GM23338 (cell line): ENCODE measurements at regions not wholly inside any gene's neighbourhood (a gene's known extent, or its start where the extent isn't known, plus 50 kb on each side); places are given as distances from the start of the nearest gene placed in this dataset.

Experiments used
- ATAC-seq: fragments of 200-7000 bp; cut with Tn5 transposase; 3 replicates; pipeline ENCODE4 v1.9.1; 2020
- DNase-seq: peaks from one replicate; pipeline ENCODE4 v3.0.0-alpha.2; 2015; ENCODE audit warnings: low spot score
- H2AFZ ChIP-seq: fragments of 200-600 bp; sonication (generic); 2 replicates; pipeline ENCODE4 v1.8.0; 2016; ENCODE audit warnings: antibody characterized with exemption, mild to moderate bottlenecking, moderate library complexity
- H3F3A ChIP-seq: fragments of 200-600 bp; sonication (generic); replicated peaks from 2 replicates; pipeline ENCODE4 v1.8.0; 2017; ENCODE audit warnings: antibody characterized with exemption, mixed run types, low read depth
- H3K27ac ChIP-seq: fragments of 200-600 bp; sonication (generic); 2 replicates; pipeline ENCODE4 v1.6.1; 2016; ENCODE audit warnings: low read depth
- H3K27me3 ChIP-seq: fragments of 200-600 bp; sonication (generic); 2 replicates; pipeline ENCODE4 v1.8.0; 2016; ENCODE audit warnings: mild to moderate bottlenecking, mixed run types, moderate library complexity; ENCODE audit not compliant: insufficient read depth
- H3K36me3 ChIP-seq: fragments of 200-600 bp; sonication (generic); 2 replicates; pipeline ENCODE4 v1.8.0; 2016; ENCODE audit warnings: mild to moderate bottlenecking; ENCODE audit not compliant: insufficient read depth
- H3K4me1 ChIP-seq: fragments of 200-600 bp; sonication (generic); 2 replicates; pipeline ENCODE4 v1.8.0; 2016; ENCODE audit warnings: mild to moderate bottlenecking, moderate library complexity; ENCODE audit not compliant: insufficient read depth
- H3K4me2 ChIP-seq: fragments of 200-600 bp; sonication (generic); 2 replicates; pipeline ENCODE4 v1.7.1; 2017; ENCODE audit warnings: mixed run types
- H3K4me3 ChIP-seq: fragments of 200-600 bp; sonication (generic); 2 replicates; pipeline ENCODE4 v1.6.1; 2016; ENCODE audit warnings: mixed run types
- H3K79me2 ChIP-seq: fragments of 200-600 bp; sonication (generic); replicated peaks from 2 replicates; pipeline ENCODE4 v1.8.0; 2017; ENCODE audit warnings: mild to moderate bottlenecking; ENCODE audit not compliant: insufficient read depth
- H3K9me2 ChIP-seq: fragments of 200-600 bp; sonication (generic); 2 replicates; pipeline ENCODE4 v1.8.0; 2017; ENCODE audit not compliant: insufficient read depth
- H4K20me1 ChIP-seq: fragments of 200-600 bp; sonication (generic); replicated peaks from 2 replicates; pipeline ENCODE4 v1.8.0; 2017; ENCODE audit warnings: mild to moderate bottlenecking; ENCODE audit not compliant: insufficient read depth
- H3K27ac Mint-ChIP-seq: 2 replicates; pipeline ENCODE4 v1.8.0; 2020; ENCODE audit warnings: inconsistent platforms, mild to moderate bottlenecking, moderate library complexity, mixed read lengths
- H3K27me3 Mint-ChIP-seq: 3 replicates; pipeline ENCODE4 v1.8.0; 2022; ENCODE audit warnings: low read depth, mild to moderate bottlenecking, moderate library complexity, mixed read lengths, inconsistent platforms; ENCODE audit not compliant: insufficient read depth, poor library complexity
- H3K36me3 Mint-ChIP-seq: 3 replicates; pipeline ENCODE4 v1.8.0; 2021; ENCODE audit warnings: low read depth, mild to moderate bottlenecking, inconsistent platforms, moderate library complexity, mixed read lengths
- H3K4me1 Mint-ChIP-seq: 3 replicates; pipeline ENCODE4 v1.8.0; 2020; ENCODE audit warnings: mild to moderate bottlenecking, inconsistent platforms, mixed read lengths
- H3K4me3 Mint-ChIP-seq: 3 replicates; pipeline ENCODE4 v1.8.0; 2021; ENCODE audit warnings: moderate library complexity, mild to moderate bottlenecking, inconsistent platforms, mixed read lengths
- H3K9me3 Mint-ChIP-seq: 3 replicates; pipeline ENCODE4 v1.8.0; 2020; ENCODE audit warnings: moderate library complexity, mild to moderate bottlenecking, inconsistent platforms, mixed read lengths
- CREB1 ChIP-seq: fragments of 250-450 bp; sonication (Bioruptor Pico); IDR thresholded peaks from 2 replicates; pipeline ENCODE4 v1.5.0; 2020; ENCODE audit warnings: low read depth, mild to moderate bottlenecking, moderate library complexity
- CTCF ChIP-seq, 2 experiments: fragments of 200-600 bp in 1 of 2; sonication (generic) in 1 of 2; conservative IDR thresholded peaks; 2 replicates each; pipeline versions ENCODE4 v1.5.1 to v1.6.1; 2016 to 2017; ENCODE audit warnings: antibody characterized with exemption in 2 of 2, low read depth in 2 of 2, mild to moderate bottlenecking in 2 of 2, moderate library complexity in 1 of 2
- EZH2 ChIP-seq: fragments of 200-600 bp; sonication (generic); IDR thresholded peaks from one replicate; pipeline ENCODE4 v1.8.0; 2017; ENCODE audit warnings: antibody characterized with exemption, mild to moderate bottlenecking, low read depth; ENCODE audit not compliant: unreplicated experiment
- EZH2phosphoT487 ChIP-seq: fragments of 200-600 bp; sonication (generic); IDR thresholded peaks from one replicate; pipeline ENCODE4 v1.8.1; 2018; ENCODE audit warnings: antibody characterized with exemption; ENCODE audit not compliant: unreplicated experiment
- POLR2AphosphoS5 ChIP-seq: IDR thresholded peaks from 2 replicates; pipeline ENCODE4 v1.6.1; 2016; ENCODE audit warnings: antibody characterized with exemption, low read depth
- REST ChIP-seq: IDR thresholded peaks from one replicate; pipeline ENCODE4 v1.6.1; 2018; ENCODE audit warnings: antibody characterized with exemption; ENCODE audit not compliant: unreplicated experiment
- STAT1 ChIP-seq: IDR thresholded peaks from one replicate; pipeline ENCODE4 v1.6.1; 2016; ENCODE audit warnings: antibody characterized with exemption; ENCODE audit not compliant: unreplicated experiment
- ZNF114 ChIP-seq: fragments of 250-450 bp; sonication (Bioruptor Pico); IDR thresholded peaks from 2 replicates; pipeline ENCODE4 v1.5.0; 2020; ENCODE audit warnings: mild to moderate bottlenecking, moderate library complexity
- ZNF331 ChIP-seq: fragments of 250-450 bp; sonication (Bioruptor Pico); IDR thresholded peaks from 2 replicates; pipeline ENCODE4 v1.5.0; 2020; ENCODE audit warnings: low read depth, mild to moderate bottlenecking, moderate library complexity
- ZNF462 ChIP-seq: fragments of 250-450 bp; sonication (Bioruptor Pico); IDR thresholded peaks from 2 replicates; pipeline ENCODE4 v1.5.0; 2020; ENCODE audit warnings: mild to moderate bottlenecking, moderate library complexity

- no peak for TF ChIP-seq ZNF462
- no peak for TF ChIP-seq STAT1
- no peak for TF ChIP-seq EZH2phosphoT487
- no peak for TF ChIP-seq ZNF331
- no peak for TF ChIP-seq CREB1
- no peak for TF ChIP-seq POLR2AphosphoS5
- no peak for TF ChIP-seq EZH2
- no peak for TF ChIP-seq ZNF114 (CRISPR knock-in tag)
Observed at GRCh38 chr3:176911579-176911978, 285.7 kb downstream of the TBL1XR1 start (continued).

DNA sequence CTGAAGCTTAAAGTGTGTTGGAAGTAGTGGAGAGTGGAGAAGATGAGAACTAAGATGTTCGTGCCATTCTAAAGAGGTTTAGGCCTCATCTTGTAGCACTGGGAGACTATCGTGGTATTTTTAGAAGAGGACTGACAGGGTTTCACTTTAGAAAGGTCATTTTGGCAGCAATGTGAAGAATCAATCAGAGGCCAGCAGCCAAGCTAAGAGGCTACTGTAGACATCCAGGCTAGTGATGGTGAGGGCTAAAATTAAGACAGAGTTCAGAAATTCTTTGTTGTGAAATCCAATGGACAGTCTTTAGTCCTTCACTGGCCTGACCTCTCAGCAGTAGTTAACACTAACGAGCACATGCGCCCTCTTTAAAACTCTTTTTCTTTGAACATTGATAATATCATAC lies 288.2 kb downstream of the TBL1XR1 start:
- Mint-ChIP-seq H3K4me3 (no peak overlapping the region), H3K27ac (no peak overlapping the region), H3K36me3 (no peaks in the 10 kb centered on the region; the same call in 2 of the 3 replicates), H3K27me3 (peaks cover 3% of the 10 kb centered on the region), H3K4me1 (peaks cover 12% of the 10 kb centered on the region; the same call in 2 of the 3 replicates), H3K9me3 (0 out of 3 replicates have a peak, but pooled peaks cover 2% of the 10 kb centered on the region)
- no peaks in the 10 kb centered on the region for H4K20me1 ChIP-seq
- no peaks in the 10 kb centered on the region for H3K79me2 ChIP-seq
- H2AFZ ChIP-seq: no peak overlapping the region
- no peak overlapping the region for H3K27ac ChIP-seq
- no peaks in the 10 kb centered on the region for H3K4me1 ChIP-seq
- H3F3A ChIP-seq: no peaks in the 10 kb centered on the region
- H3K4me2 ChIP-seq: no peak overlapping the region
- peaks cover 16% of the 10 kb centered on the region for H3K9me2 ChIP-seq
- DNase-seq (no peak), ATAC-seq (no peak)
- H3K4me3 ChIP-seq: no peak overlapping the region
- H3K36me3 ChIP-seq: no peaks in the 10 kb centered on the region
- no peaks in the 10 kb centered on the region for H3K27me3 ChIP-seq
- TF ChIP-seq ZNF114 (CRISPR knock-in tag) (no peak), POLR2AphosphoS5 (no peak), CTCF (conservative IDR thresholded peaks at IDR 0.05; ENCODE audit: low read depth in 2 of 2) (no peak), REST (no peak), ZNF331 (no peak)
